Thymus (tissue), 11 donors: ENCODE measurements at regions not wholly inside any gene's neighbourhood (a gene's known extent, or its start where the extent isn't known, plus 50 kb on each side); places are given as distances from the start of the nearest gene placed in this dataset.

Experiments
- DNase-seq, 9 donors: peaks; one replicate each; pipeline ENCODE4 v3.0.0-alpha.2; 2013; ENCODE audit warnings: low spot score in 9 of 9, low read depth in 6 of 9, missing footprints in 1 of 9
- H3K27ac ChIP-seq, 2 donors: one replicate each; pipeline ENCODE4 v1.5.1; 2013; ENCODE audit warnings: control low read depth in 1 of 2, low read depth in 1 of 2, low read length in 1 of 2, mild to moderate bottlenecking in 1 of 2, moderate library complexity in 1 of 2
- H3K27me3 ChIP-seq, 2 donors: one replicate each; pipeline ENCODE4 v1.5.1; 2013; ENCODE audit warnings: low read length in 1 of 2; ENCODE audit not compliant: control insufficient read depth in 2 of 2, insufficient read depth in 1 of 2
- H3K36me3 ChIP-seq, 2 donors: one replicate each; pipeline ENCODE4 v1.5.1; 2013; ENCODE audit warnings: low read length in 1 of 2, mild to moderate bottlenecking in 1 of 2, moderate library complexity in 1 of 2; ENCODE audit not compliant: control insufficient read depth in 2 of 2, insufficient read depth in 2 of 2
- H3K4me1 ChIP-seq, 2 donors: one replicate each; pipeline ENCODE4 v1.5.1; 2013; ENCODE audit warnings: low read length in 2 of 2; ENCODE audit not compliant: control insufficient read depth in 2 of 2, insufficient read depth in 2 of 2
- H3K4me3 ChIP-seq, 2 donors: one replicate each; pipeline ENCODE4 v1.5.1; 2013; ENCODE audit warnings: low read length in 2 of 2, control low read depth in 1 of 2, mild to moderate bottlenecking in 1 of 2
- H3K9me3 ChIP-seq, 2 donors: one replicate each; pipeline ENCODE4 v1.5.1; 2013; ENCODE audit warnings: low read length in 1 of 2, mild to moderate bottlenecking in 1 of 2; ENCODE audit not compliant: control insufficient read depth in 2 of 2, insufficient read depth in 1 of 2
- WGBS: extraction: QIAGEN DNeasy Blood & Tissue Kit; methylation state at CpG from one replicate; pipeline ENCODE4 v1.1.7; 2013; 5-methylcytosine and 5-hydroxymethylcytosine counted together
- donor health status: healthy.

- 83% methylated on average over 6 of the region's 6 CpGs for WGBS
- no peak overlapping the region for H3K4me3 ChIP-seq
- H3K4me1 ChIP-seq = no peaks in the 10 kb centered on the region
- DNase-seq = no peak
- H3K27ac ChIP-seq = no peak overlapping the region
- no peaks in the 10 kb centered on the region for H3K27me3 ChIP-seq
- no peaks in the 10 kb centered on the region for H3K9me3 ChIP-seq
- H3K36me3 ChIP-seq = no peaks in the 10 kb centered on the region
These were observed 100.6 kb downstream of the DIO2 start for GRCh38 chr14:80110721-80111120.

GRCh38 chr14:80109055-80109454, 102.2 kb downstream of the DIO2 start:
- Histone ChIP-seq H3K27ac (no peak overlapping the region), H3K27me3 (no peaks in the 10 kb centered on the region), H3K36me3 (no peaks in the 10 kb centered on the region), H3K4me1 (no peaks in the 10 kb centered on the region), H3K9me3 (no peaks in the 10 kb centered on the region), H3K4me3 (no peak overlapping the region)
- 95% methylated on average over 1 of the region's 1 CpG for WGBS
- no peak for DNase-seq

GRCh38 chr14:80108430-80108829, 102.9 kb downstream of the DIO2 start:
- no peaks in the 10 kb centered on the region for H3K27me3 ChIP-seq
- H3K4me3 ChIP-seq = no peak overlapping the region
- no peak overlapping the region for H3K27ac ChIP-seq
- DNase-seq = no peak
- WGBS = 68% methylated on average over 2 of the region's 2 CpGs
- no peaks in the 10 kb centered on the region for H3K9me3 ChIP-seq
- H3K4me1 ChIP-seq = no peaks in the 10 kb centered on the region
- H3K36me3 ChIP-seq = no peaks in the 10 kb centered on the region

GRCh38 chr14:80105488-80105994, 105.8 kb downstream of the DIO2 start:
- Histone ChIP-seq H3K9me3 (no peaks in the 10 kb centered on the region), H3K4me1 (no peaks in the 10 kb centered on the region), H3K36me3 (no peaks in the 10 kb centered on the region), H3K27me3 (no peaks in the 10 kb centered on the region), H3K4me3 (no peak overlapping the region), H3K27ac (no peak overlapping the region)
- DNase-seq = no peak
- 68% methylated on average over 5 of the region's 5 CpGs for WGBS

GRCh38 chr14:80101835-80102234, 109.5 kb downstream of the DIO2 start:
- DNase-seq = no peak
- H3K27ac ChIP-seq = no peak overlapping the region
- no peaks in the 10 kb centered on the region for H3K9me3 ChIP-seq
- no peak overlapping the region for H3K4me3 ChIP-seq
- no peaks in the 10 kb centered on the region for H3K4me1 ChIP-seq
- H3K27me3 ChIP-seq = no peaks in the 10 kb centered on the region
- no peaks in the 10 kb centered on the region for H3K36me3 ChIP-seq

GRCh38 chr14:80100681-80101080, 110.6 kb downstream of the DIO2 start:
- H3K27me3 ChIP-seq = no peaks in the 10 kb centered on the region
- H3K4me3 ChIP-seq = no peak overlapping the region
- WGBS = 84% methylated on average over 7 of the region's 7 CpGs
- H3K27ac ChIP-seq = no peak overlapping the region
- DNase-seq = no peak
- no peaks in the 10 kb centered on the region for H3K4me1 ChIP-seq
- H3K36me3 ChIP-seq = no peaks in the 10 kb centered on the region
- H3K9me3 ChIP-seq = no peaks in the 10 kb centered on the region

- no peaks in the 10 kb centered on the region for H3K36me3 ChIP-seq
- WGBS = 94% methylated on average over 4 of the region's 4 CpGs
- H3K4me3 ChIP-seq = no peak overlapping the region
- H3K27ac ChIP-seq = no peak overlapping the region
- no peak for DNase-seq
- no peaks in the 10 kb centered on the region for H3K9me3 ChIP-seq
- no peaks in the 10 kb centered on the region for H3K27me3 ChIP-seq
- no peaks in the 10 kb centered on the region for H3K4me1 ChIP-seq
These were observed 115.7 kb downstream of the DIO2 start for GRCh38 chr14:80095623-80096022.

GRCh38 chr14:80087411-80087810, 123.9 kb downstream of the DIO2 start:
- Histone ChIP-seq H3K27ac (no peak overlapping the region), H3K36me3 (no peaks in the 10 kb centered on the region), H3K9me3 (no peaks in the 10 kb centered on the region), H3K4me1 (no peaks in the 10 kb centered on the region), H3K4me3 (no peak overlapping the region), H3K27me3 (no peaks in the 10 kb centered on the region)
- WGBS = 94% methylated on average over 1 of the region's 1 CpG
- no peak for DNase-seq

GRCh38 chr14:80084196-80084595, 127.1 kb downstream of the DIO2 start:
- Histone ChIP-seq H3K4me3 (no peak overlapping the region), H3K36me3 (no peaks in the 10 kb centered on the region), H3K27ac (no peak overlapping the region), H3K4me1 (no peaks in the 10 kb centered on the region), H3K27me3 (no peaks in the 10 kb centered on the region), H3K9me3 (no peaks in the 10 kb centered on the region)
- WGBS = 91% methylated on average over 2 of the region's 2 CpGs
- no peak for DNase-seq

- Histone ChIP-seq H3K4me1 (no peaks in the 10 kb centered on the region), H3K27me3 (no peaks in the 10 kb centered on the region), H3K27ac (no peak overlapping the region), H3K9me3 (no peaks in the 10 kb centered on the region), H3K4me3 (no peak overlapping the region), H3K36me3 (no peaks in the 10 kb centered on the region)
- DNase-seq = no peak
- WGBS = 89% methylated on average over 4 of the region's 4 CpGs
These were observed 130.7 kb downstream of the DIO2 start for GRCh38 chr14:80080601-80081000.
